AG09309 (cell line): ENCODE measurements at regions not wholly inside any gene's neighbourhood (a gene's known extent, or its start where the extent isn't known, plus 50 kb on each side); places are given as distances from the start of the nearest gene placed in this dataset.

ENCODE experiments used
- DNase-seq: peaks from one replicate; pipeline ENCODE4 v3.0.0-alpha.2; 2010; ENCODE audit warnings: low read depth
- H3K4me3 ChIP-seq: 2 replicates; pipeline ENCODE4 v1.5.1; 2011; ENCODE audit warnings: mild to moderate bottlenecking, low read depth, low read length, moderate library complexity; ENCODE audit not compliant: control insufficient read depth
- TF ChIP-seq, protein P1 (sequence below): IDR thresholded peaks from 2 replicates; pipeline ENCODE4 v1.5.1; 2011; ENCODE audit warnings: mild to moderate bottlenecking, low read depth, low read length, inconsistent platforms; ENCODE audit not compliant: insufficient read depth, control insufficient read depth; ENCODE audit errors: missing control alignments

DNA sequence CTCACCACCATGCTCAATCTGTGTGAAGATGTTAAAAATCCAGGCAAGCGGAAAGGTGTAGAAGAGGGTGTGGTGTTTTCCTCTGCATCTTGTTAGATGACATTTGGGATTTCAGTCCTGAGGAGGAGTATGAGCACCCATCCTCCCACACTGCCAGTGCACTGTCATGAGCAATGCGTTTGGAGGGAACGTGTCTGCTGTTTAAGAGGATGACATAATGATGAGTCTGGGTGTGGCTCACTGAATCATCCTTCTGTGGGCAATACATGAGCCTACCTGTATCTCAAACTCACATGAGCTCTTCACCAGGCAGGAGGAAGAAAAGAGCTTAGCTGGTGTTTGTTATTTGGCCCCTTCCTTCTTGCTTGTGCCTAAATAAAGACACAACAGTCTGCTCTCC, 67.9 kb upstream of the ARX start:
- TF ChIP-seq, protein P1, sequence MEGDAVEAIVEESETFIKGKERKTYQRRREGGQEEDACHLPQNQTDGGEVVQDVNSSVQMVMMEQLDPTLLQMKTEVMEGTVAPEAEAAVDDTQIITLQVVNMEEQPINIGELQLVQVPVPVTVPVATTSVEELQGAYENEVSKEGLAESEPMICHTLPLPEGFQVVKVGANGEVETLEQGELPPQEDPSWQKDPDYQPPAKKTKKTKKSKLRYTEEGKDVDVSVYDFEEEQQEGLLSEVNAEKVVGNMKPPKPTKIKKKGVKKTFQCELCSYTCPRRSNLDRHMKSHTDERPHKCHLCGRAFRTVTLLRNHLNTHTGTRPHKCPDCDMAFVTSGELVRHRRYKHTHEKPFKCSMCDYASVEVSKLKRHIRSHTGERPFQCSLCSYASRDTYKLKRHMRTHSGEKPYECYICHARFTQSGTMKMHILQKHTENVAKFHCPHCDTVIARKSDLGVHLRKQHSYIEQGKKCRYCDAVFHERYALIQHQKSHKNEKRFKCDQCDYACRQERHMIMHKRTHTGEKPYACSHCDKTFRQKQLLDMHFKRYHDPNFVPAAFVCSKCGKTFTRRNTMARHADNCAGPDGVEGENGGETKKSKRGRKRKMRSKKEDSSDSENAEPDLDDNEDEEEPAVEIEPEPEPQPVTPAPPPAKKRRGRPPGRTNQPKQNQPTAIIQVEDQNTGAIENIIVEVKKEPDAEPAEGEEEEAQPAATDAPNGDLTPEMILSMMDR, result no peak
- no peak overlapping the region for H3K4me3 ChIP-seq
- no peak for DNase-seq

DNA sequence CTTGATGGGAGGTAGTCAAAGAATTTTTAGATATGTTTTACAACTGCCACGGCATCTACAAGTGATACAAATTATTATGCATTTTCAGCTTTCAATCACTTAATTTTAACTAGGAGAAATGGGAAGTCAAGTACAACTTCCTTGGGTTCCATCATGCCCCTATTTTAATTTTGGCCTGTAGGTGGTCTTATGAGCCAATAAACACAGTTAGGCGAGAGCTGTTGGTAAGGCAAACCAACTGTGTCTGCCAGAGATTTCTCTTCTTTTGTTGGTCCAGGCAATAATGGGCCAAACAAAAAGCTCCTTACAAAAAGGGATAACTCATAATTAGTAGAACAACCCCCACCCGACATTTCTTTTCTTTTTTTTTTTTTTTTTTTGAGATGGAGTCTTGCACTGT, 63.3 kb upstream of the ARX start:
- no peak overlapping the region for H3K4me3 ChIP-seq

DNA sequence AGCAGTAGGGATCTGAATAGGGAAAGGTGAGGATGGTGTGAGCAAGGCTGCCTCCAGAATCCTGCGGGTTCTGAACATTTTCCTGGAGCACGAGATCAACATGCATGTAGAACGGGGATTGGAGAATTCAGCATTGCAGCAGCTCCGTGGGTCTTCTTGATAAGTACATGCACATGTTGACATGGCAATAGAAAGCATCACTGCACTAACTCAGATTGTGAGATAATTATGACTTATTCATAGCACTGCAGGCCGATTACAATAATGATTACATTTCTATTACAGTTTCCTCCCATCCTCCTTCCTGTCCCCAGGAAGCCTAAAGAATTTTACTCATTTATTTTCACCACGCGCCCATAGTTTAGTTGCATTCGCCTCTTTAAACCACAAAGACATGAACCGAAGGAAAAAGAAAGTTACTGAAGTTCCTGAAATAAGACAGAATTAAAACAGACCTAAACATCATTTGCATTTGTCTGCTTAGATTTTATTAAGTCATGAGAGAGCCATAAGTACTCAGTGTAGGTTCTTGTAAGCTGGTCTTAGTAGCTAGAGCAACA, 61.3 kb upstream of the ARX start:
- no peak for DNase-seq
- H3K4me3 ChIP-seq, result no peak overlapping the region
- TF ChIP-seq, protein P1, result no peak

More for the DNA sequence above, 63.3 kb upstream of the ARX start:
- no peak for DNase-seq
- TF ChIP-seq, protein P1, result no peak

DNA sequence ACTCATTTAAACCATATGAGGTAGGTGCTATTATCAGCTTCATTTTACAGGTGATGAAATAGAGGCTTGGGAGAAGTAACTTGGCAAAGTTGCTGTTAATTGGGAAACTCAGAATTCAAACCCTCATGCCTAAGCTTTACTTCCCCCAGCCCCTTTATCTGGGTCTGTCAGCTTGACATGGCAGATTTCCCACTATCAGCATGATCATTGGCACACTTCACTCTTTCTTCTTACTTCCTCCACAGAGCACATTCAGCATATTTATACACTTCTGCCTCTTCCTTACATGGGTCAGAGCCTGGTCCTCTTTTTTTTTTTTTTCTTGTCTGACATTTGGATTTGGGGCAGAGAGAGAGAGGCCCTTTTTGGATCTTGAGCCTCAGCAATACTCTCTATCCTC, 56.5 kb upstream of the ARX start:
- H3K4me3 ChIP-seq, result no peak overlapping the region
- DNase-seq, result no peak
- TF ChIP-seq, protein P1, result no peak

DNA sequence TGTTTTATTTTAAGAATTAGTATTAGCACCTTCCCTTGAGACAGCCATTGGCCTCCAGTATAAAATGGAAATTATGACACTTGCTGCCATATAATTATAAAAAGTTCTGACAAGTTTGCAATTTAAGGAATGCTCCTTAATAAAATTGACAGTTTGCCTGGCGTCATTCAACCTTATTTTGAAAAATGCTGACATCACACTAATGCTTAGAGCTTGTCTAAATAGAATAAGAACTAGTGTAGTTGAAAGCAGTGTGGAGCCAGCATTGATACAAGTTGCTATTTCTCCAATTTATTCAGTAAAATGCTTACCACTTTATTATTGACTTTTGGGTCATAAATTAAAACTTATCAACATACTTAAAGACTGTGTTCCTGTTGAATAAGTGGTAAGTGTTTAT, 54.3 kb upstream of the ARX start:
- no peak overlapping the region for H3K4me3 ChIP-seq
- TF ChIP-seq, protein P1, result no peak
- DNase-seq, result no peak

DNA sequence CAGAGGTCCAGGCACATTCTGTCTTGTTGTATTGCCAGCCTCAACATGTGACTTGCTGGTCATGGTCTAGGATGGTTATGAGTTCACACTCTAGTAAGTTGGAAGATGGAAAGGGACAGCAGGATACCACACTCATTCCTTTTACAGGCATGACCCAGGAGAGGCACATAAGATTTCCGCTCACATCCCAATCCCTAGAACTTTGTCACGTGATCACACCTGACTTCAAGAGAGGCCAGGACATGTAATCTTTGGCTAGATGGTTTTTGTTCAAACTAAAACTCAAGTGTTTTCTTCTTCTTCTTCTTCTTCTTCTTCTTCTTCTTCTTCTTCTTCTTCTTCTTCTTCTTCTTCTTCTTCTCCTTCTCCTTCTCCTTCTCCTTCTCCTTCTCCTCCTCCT, 53.4 kb upstream of the ARX start:
- DNase-seq, result no peak
- TF ChIP-seq, protein P1, result no peak
- H3K4me3 ChIP-seq, result no peak overlapping the region

DNA sequence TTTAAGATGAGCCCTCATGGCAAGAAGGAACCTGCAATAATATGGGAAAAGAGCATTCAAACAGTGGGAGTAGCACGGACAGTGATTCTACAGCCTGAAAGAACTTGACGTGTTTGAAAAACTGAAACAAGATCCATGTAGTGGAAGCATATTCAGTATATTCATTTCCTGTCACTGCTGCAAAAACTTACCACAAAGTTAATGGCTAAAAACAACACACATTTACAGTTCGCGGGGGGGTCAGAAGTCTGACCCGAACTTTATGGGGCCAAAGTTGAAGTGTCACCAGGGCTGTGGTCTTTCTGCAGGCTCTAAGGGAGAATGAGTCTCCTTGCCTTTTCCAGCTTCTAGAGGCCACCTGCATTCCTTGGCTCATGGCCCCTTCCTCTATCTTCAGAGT, 52.6 kb upstream of the ARX start:
- TF ChIP-seq, protein P1, result no peak
- no peak for DNase-seq
- no peak overlapping the region for H3K4me3 ChIP-seq
